HG03175 (cell line): ENCODE measurements at regions not wholly inside any gene's neighbourhood (a gene's known extent, or its start where the extent isn't known, plus 50 kb on each side); places are given as distances from the start of the nearest gene placed in this dataset.
"Not testable (repeated sequence)": the region's sequence is repeated elsewhere in the genome, so short reads cannot be mapped to it uniquely, and the experiment has no call there.

Experiments
- ATAC-seq: cut with Tn5 transposase; IDR thresholded peaks from one replicate; pipeline ENCODE4 v1.9.1; 2021; ENCODE audit warnings: mild to moderate bottlenecking, moderate library complexity; ENCODE audit not compliant: unreplicated experiment

DNA sequence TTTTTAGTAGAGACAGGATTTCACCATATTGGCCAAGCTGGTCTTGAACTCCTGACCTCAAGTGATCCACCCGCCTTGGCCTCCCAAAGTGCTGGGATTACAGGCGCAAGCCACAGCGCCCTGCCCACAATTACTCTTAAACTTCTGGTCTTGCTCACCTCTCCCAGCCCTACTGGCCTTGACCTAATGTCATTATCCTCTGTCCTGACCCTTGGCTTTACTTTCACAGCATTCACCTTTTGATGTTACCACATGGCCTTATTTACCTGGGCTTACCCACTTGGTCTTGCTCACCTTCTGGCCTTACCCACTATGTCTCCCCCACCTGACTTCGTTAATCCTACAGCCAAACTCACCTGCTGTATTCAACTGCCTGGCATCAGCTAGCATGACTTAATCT, 105.9 kb downstream of the IL12A start:
- ATAC-seq: no peak

DNA sequence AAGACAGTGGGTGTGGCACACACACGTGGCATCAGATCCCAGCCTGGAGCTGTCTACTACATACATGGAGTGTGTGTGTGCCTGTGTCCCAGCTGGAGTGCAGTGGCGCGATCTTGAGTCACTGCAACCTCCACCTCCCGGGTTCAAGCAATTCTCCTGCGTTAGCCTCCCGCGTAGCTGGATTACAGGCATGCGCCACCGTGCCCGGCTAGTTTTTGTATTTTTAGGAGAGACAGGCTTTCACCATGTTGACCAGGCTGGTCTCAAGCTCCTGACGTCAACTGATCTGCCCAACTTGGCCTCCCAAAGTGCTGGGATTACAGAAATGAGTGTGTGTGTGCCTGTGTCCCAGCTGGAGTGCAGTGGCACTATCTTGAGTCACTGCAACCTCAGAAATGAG, 108.8 kb downstream of the IL12A start:
- no peak for ATAC-seq

DNA sequence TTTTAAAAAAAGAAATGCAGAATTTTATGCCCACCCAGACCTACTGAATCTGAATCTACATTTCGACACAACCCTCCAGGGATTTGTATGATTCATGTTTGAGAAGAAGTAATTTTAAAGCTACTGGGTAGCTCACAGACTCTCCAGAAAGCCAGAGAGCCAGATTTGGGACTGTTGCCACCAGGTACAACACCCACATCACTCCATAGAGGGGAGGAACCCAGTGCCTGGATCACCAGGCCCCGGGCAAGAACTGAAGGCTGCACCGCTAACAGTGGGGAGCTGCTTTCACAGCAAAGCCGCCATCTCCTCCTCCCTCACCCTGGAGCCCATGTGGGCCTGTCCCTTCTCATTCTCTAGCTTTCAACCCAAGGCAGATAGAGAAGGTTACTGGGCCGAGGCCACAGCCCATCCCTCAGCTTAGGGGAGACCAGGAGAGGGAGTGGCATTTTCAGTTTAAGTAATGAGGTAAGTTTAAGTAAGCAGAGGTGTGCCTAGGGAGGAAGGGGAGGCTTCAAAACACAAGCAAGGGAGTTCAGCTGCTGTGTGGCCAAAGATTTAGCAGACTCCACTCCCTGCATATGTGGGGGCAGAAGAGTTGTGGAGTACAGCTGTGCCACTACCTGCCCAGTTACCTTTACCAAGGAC, 109.8 kb downstream of the IL12A start:
- no peak for ATAC-seq

DNA sequence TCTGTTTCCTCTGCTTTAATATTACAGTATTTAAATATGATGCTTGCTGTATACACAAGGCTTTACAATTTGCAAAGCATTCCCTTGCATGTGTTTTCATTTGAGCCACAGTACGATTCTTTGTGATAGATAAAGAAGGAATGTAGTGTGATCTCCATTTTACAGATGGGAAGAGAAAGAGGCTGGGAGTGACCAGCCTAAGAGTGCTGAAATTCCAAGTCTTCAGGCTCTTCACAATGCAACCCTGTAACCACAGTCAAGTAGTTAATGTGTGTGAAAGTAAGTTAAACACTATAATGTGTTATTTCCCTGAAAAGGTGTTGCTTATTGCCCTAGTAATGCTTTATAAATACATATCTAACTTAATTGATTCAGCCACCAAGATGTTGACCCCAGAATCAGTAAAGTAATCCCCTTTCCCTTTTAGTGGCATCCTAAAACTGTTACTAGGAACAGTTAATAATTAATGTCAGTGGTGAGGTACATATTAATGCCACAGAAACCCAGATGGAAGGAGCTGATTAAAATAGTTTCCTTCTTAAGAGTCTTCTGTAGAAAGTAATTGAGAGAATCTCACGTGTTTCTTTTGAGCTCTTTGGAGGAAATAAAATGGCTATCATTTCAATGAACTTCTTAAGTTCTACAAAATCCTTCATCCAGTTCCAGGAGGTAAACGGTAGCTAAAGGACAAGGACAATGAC, 110.4 kb downstream of the IL12A start:
- no peak for ATAC-seq

DNA sequence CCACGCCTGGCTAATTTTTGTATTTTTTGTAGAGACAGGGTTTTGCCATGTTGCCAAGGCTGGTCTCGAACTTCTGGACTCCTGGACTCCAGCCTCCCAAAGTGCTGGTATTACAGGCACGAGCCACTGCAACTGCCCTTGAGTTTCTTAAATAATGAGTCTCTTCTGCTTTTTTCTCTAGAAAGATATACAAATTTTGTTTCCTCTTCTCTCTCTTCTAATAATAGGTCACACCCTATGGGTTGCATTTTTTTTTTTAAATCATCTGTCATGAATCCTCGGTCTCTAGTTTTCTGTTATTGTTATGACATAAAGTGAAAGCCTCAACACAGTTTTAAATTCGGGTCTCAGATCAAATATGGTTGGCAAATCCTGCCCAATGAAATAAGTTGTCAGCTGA, 111.2 kb downstream of the IL12A start:
- ATAC-seq: peak; percentile 48

DNA sequence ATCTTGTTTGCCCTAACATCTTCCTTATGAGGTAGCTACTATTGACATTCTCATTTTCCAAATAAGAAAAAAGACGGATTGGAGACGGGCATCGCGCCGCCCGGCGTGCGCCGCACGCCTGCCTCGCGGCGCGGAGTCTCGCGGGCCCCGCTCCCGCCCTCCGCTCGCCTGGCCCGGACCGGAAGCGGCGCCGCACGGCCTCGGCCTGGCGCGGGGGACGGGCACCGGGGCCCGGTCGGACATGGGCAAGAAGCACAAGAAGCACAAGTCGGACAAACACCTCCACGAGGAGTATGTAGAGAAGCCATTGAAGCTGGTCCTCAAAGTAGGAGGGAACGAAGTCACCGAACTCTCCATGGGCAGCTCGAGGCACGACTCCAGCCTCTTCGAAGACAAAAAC, 112.0 kb downstream of the IL12A start:
- ATAC-seq: no peak

DNA sequence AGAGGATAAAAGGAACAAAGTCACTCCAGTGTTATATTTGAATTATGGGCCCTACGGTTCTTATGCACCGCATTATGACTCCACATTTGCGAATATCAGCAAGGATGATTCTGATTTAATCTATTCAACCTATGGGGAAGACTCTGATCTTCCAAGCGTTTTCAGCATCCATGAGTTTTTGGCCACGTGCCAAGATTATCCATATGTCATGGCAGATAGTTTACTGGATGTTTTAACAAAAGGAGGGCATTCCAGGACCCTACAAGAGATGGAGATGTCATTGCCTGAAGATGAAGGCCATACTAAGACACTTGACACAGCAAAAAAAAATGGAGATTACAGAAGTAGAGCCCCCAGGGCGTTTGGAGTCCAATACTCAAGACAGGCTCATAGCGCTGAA, 113.4 kb downstream of the IL12A start:
- not testable (repeated sequence) for ATAC-seq

DNA sequence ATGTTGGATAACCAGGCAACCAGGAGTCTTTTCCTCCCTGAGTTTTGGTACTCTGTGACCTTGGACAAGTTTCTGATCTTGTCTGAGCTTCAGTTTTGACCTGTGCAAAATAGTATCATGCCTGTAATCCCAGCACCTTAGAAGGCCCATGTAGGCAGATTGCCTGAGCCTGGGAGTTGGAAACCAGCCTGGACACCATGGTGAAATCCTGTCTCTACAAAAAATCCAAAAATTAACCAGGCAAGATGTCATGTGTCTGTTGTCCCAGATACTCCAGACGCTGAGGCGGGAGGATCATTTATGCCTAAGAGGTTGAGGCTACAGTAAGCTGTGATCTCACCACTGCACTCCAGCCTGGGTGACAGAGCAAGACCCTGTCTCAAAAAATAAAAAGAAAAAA, 114.8 kb downstream of the IL12A start:
- ATAC-seq: no peak

DNA sequence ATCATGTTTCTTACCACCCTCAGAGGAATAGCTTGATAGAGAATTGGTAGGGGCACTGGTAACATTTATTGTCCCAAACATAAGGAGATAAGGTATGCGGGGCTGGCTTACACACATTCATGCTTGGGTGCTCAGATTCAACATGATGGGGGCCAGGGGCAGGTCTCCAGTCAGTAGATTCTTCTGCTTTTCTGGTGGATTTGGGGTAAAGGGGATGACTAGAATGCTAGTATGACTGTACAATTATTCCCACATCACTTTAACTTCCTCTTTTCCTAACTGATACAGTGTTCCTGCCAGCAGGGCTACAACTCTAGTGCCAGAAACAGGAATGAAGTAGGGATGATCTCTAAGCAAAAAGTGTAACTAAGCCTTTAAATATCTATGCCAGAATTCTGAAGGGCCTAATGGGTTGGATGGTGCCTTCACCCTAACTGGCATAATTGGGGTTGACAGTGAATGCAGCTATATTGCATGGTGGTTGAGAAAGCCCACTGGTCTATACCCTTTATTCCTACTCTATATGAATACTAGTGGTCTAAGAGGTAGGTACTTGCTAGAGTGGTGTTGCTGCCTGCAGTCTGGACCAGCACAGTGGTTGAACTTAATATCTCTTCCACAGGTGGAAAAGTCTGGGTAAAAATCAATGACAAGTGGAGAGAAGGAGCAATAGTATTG, 117.4 kb downstream of the IL12A start:
- ATAC-seq: no peak

DNA sequence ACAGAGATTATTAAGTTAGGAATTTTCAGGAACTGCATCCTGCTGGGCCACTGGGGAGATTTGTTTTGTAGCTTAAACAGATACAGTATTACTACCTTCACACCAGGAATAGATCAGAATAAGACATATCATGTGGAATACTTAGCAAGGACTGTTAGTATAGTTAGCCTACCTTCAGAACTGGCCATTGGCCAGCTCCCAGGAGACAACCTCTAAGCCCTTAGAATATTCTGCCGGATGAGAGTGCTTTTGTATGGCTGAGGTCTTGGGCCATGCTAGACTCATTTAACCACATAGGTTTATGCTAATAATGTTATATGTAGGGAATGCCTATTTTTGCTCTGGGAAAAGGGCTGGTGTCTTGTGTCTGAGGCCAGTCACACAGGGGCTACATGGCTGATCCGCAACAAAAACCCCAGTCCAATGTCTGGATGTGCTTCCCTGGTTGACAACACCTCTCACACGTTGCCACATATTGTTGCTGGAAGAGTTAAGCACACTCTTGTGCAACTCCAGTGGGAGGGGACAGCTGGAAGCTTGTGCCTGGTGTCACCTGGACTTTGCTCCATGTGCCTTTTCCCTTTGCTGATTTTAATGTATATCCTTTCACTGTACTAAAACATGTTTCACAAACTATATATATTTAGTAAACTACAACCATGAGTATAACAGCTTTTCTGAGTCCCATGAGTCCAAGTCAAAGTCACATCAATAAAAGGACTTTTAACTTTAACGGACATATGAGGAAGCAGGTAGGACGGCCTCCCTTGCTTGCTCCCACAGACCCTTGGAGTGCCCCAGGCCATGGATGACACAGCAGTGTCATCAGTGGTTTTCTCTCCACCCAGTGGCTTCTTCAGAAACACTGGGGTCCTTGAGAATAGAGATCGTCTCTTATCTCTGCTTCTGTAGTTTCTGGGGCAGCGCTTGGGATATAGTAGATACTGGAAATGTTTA, 118.0 kb upstream of the C3orf80 start:
- no peak for ATAC-seq

DNA sequence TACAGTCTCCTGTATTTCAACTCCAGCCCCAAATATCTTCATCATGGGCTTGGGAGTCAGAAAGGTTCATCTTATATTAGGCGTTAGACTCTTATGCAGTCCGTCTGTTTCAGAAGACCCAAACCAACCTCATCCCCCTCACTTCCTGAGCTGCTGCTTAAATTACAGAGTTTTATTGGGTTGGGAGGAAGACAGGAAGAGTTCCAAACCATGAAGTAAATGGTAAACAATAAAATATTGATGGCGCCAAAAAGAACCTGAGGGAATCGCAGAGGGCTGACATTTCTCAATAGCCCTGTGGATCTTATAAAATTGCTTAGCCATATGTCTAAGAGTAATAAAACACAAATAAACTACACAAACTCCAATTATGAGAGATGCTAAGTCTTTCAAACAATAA, 116.9 kb upstream of the C3orf80 start:
- ATAC-seq: no peak

DNA sequence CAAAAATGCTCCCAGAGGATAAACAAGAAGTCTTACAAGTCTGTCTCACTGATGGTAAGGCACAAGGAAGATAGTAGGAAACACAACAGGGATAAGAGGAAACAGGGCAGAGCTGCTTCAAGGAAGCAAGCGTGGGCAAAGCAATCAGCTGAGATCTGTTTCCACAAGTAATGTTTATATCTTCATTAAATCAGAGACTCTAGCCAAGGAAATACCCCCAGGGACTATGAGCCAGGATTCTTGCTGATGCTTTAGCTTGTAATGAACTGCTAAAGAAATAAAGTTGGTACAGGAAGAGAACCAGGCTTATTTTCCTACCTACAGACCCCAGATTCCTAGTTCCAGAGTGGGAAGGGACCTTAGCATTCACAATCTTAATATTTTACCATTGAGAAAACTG, 112.7 kb upstream of the C3orf80 start:
- ATAC-seq: no peak

DNA sequence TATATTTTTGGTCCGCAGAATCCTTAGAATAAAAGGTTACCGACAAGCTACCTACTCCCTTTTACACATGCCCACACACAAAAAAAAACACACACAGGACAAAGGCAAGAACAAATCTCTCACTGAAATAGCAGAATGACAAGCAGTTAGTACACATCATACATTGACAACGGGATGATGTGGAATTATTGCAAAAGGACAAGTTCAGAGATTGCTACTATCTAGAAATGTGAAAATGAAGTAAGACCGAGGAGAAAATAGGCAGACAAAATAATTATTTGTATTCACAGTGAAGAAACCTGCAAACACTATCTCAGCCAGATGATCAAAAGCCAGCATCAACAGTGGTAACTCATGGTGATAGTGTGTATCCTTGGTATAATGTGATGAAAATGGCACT, 112.2 kb upstream of the C3orf80 start:
- ATAC-seq: no peak

DNA sequence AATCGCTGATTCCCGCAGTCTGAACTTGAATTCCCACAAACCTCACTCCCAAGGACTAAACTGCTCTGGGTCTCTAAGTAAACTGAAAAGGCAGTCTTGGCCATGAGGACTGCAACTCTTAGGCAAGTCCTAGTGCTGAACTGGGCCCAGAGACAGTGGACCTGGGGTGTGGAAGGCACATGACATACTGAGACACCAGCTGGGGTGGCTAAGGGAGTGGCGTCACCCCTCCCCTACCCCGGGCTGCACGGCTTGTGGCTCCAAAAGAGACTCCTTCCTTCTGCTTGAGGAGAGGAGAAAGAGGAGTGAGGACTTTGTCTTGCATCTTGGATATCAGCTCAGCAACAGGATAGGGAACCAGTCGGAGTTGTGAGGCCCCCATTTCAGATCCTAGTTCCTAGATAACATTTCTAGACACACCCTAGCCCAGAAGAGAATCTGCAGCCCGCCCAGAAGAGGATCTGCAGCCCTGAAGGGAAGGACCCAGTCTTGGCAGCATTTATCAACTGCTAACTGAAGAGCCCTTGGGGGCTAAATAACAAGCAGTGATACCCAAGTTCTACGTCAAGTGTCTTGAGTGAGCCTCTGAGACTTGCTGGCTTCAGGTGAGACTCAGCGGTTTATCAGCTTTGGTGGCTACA, 110.7 kb upstream of the C3orf80 start:
- no peak for ATAC-seq

DNA sequence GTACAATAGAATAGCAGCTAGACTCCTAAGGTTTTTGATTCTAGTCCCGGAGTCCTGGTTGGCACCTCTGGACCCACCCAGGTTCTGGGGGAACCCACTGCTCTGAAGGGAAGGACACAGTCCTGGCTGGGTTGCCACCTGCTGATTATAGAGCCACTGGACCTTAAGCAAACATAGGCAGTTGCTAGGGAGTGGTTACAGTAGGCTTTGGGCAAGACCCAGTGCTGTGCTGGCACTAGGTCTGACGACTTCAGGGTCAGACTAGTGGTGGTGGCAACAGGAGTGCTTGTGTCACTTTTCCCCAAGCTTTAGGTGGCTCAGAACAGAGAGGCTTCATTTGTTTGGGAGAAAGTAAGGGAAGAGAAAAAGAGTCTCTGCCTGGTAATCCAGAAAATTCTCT, 109.8 kb upstream of the C3orf80 start:
- no peak for ATAC-seq

DNA sequence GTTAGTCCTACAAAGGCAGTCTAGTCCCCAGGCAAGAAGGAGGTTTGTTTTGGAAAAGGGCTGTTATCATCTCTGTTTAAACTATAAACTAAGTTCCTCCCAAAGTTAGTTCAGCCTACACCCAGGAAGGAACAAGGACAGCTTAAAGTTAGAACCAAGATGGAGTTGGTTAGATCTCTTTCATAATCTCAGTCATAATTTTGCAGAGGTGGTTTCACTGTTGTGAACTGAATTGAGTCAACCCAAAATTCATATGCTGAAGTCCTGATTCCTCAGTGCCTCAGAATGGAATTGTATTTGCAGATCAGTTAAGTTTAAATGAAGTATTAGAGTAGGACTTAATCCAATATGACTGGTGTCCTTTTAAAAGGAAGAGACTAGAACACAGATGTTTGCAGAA, 101.0 kb upstream of the C3orf80 start:
- ATAC-seq: no peak

DNA sequence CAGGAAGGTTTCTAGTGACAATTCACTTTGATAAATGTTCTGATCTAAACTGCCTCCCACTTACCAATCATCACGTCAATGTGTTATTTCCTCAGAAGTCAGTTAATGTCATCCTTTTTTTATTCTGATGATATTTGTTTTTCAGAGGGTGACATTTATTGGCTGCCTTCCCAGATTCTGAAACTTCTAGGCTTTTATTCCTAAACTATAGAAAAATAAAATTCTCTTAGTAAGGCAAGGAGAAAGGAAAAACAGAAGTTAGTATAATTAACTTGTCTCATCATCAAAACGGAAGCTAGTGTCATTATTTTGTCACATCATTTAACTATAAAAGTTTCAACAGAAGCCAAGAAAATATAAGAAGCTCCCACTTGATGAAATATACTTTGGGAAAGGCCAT, 100.0 kb upstream of the C3orf80 start:
- ATAC-seq: no peak

DNA sequence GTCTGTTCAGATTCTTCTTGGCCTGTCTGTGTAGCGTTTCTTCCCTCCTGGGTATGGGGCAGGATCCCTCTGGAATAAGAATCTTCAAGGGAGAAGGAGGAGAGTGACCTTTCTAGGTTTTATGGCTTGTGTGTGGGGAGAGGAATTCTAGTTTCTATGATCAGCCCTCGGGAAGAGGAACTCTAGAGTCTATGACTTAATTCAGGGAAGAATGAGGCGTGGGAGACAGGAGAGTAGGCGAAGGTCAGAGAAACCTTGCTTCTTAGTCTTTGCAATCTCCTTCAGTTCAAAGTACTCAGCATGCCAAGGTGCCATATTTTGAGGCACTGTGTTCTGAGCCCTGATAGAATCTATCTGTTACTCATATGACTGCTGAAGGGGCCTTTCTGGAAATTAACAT, 99.2 kb upstream of the C3orf80 start:
- no peak for ATAC-seq

DNA sequence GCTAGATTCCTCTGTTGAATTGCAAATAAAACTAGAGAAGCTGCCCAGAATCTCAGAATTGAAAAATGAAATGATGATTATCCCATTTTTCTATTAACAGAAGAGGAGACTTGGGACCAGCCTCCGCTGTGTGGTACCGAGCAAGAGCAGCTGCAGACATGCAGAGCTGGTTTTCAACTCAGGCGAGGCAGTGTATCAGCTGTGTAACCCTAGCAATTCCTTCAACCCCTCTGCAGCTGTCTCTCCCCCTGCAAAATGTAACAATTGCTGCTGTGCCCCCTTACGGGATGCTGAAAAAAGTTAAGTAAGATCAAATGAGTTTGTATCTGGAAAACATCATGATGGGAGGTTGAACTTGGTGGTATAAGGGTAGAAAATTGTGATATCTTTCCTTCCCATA, 98.5 kb upstream of the C3orf80 start:
- no peak for ATAC-seq

DNA sequence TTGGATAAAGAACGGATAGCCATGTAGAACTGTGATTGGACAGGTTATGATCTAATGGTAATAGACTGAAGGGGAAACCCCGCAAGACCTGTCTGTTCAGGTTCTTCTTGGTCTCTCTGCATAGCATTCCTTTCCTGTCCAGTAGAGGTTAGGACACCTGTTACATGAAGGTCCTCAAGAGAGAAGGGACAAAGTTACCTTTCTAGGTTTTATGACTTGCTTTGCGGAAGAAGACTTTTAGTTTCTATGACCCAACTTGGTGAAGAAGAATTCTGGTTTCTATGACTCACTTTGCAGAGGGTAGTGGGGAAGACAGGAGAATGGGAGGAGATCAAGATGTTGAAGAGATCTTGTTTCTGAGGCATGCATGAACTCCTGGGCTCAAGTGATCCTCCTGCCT, 97.9 kb upstream of the C3orf80 start:
- ATAC-seq: no peak

DNA sequence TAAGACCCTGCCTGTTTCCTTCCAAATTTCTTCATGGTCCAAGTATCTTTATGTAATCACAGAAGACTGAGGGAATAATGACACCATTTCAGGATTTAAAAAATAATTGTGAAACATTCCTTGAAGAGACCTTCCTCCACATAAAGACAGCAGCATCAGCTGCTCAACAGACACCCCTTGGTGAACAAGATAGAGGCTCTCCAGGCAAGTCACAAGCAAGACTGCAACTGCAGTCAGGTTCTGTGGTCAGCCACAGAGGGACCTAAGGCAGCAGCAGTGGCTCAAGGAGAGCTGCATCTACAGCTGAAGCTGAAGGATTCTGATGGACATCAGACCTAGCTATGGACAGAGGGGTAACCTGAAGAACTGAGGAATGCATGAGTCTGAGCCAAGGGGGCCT, 97.2 kb upstream of the C3orf80 start:
- ATAC-seq: no peak
